Ishikawa (cell line): ENCODE measurements at regions not wholly inside any gene's neighbourhood (a gene's known extent, or its start where the extent isn't known, plus 50 kb on each side); places are given as distances from the start of the nearest gene placed in this dataset.

Source experiments
- CEBPB ChIP-seq: IDR thresholded peaks from 2 replicates; pipeline ENCODE4 v1.6.1; 2012
- CREB1 ChIP-seq: IDR thresholded peaks from 2 replicates; pipeline ENCODE4 v1.6.1; 2012; ENCODE audit warnings: low read depth
- EGR1 ChIP-seq: IDR thresholded peaks from 2 replicates; pipeline ENCODE4 v1.6.1; 2012
- EP300 ChIP-seq: IDR thresholded peaks from 2 replicates; pipeline ENCODE4 v1.6.1; 2012; ENCODE audit warnings: borderline replicate concordance
- FOXM1 ChIP-seq: IDR thresholded peaks from 2 replicates; pipeline ENCODE4 v1.6.1; 2012; ENCODE audit warnings: low read depth, borderline replicate concordance
- MAX ChIP-seq: IDR thresholded peaks from 2 replicates; pipeline ENCODE4 v1.6.1; 2012
- NFIC ChIP-seq: IDR thresholded peaks from 2 replicates; pipeline ENCODE4 v1.6.1; 2012
- RAD21 ChIP-seq: IDR thresholded peaks from 2 replicates; pipeline ENCODE4 v1.6.1; 2012; ENCODE audit warnings: low read depth
- REST ChIP-seq: IDR thresholded peaks from 2 replicates; pipeline ENCODE4 v1.6.1; 2012; ENCODE audit warnings: low read depth, mild to moderate bottlenecking
- TAF1 ChIP-seq: IDR thresholded peaks from 2 replicates; pipeline ENCODE4 v1.6.1; 2012; ENCODE audit warnings: low read depth, mild to moderate bottlenecking
- TCF12 ChIP-seq: IDR thresholded peaks from 2 replicates; pipeline ENCODE4 v1.6.1; 2012; ENCODE audit warnings: low read depth
- TEAD4 ChIP-seq: IDR thresholded peaks from 2 replicates; pipeline ENCODE4 v1.6.1; 2012
- USF1 ChIP-seq: IDR thresholded peaks from 2 replicates; pipeline ENCODE4 v1.6.1; 2012
- YY1 ChIP-seq: IDR thresholded peaks from 2 replicates; pipeline ENCODE4 v1.6.1; 2012; ENCODE audit warnings: low read depth
- ZBTB7A ChIP-seq: IDR thresholded peaks from 2 replicates; pipeline ENCODE4 v1.6.1; 2012; ENCODE audit warnings: low read depth

- TF ChIP-seq RAD21 (no peak), EGR1 (no peak), TCF12 (no peak), USF1 (no peak), TAF1 (no peak), NFIC (no peak), EP300 (no peak), TEAD4 (no peak), ZBTB7A (no peak), CREB1 (no peak), REST (no peak), MAX (no peak), CEBPB (no peak), YY1 (no peak), FOXM1 (no peak)
These were observed 640.8 kb downstream of the TUSC7 start for GRCh38 chr3:117350371-117350770.

GRCh38 chr3:117355566-117355965 lies 646.0 kb downstream of the TUSC7 start:
- no peak for TF ChIP-seq ZBTB7A
- no peak for TF ChIP-seq EGR1
- 0 out of 2 replicates have a peak, but pooled peaks have one; percentile 23 for TF ChIP-seq RAD21

- TF ChIP-seq RAD21 (no peak), REST (no peak), CEBPB (no peak), NFIC (no peak), TAF1 (no peak), TEAD4 (no peak), ZBTB7A (no peak), FOXM1 (no peak), YY1 (no peak), TCF12 (no peak), EGR1 (no peak), EP300 (no peak), USF1 (no peak), CREB1 (no peak), MAX (no peak)
These were observed 646.6 kb downstream of the TUSC7 start for GRCh38 chr3:117356091-117356705.

- no peak for TF ChIP-seq TCF12
These were observed 649.2 kb downstream of the TUSC7 start for GRCh38 chr3:117358717-117359314.

GRCh38 chr3:117366574-117366973 lies 657.0 kb downstream of the TUSC7 start:
- no peak for TF ChIP-seq MAX
- TF ChIP-seq FOXM1, result no peak
- TF ChIP-seq TEAD4, result no peak
- no peak for TF ChIP-seq EP300
- TF ChIP-seq YY1, result no peak
- no peak for TF ChIP-seq RAD21
- no peak for TF ChIP-seq USF1
- TF ChIP-seq CEBPB, result no peak
- no peak for TF ChIP-seq CREB1
- no peak for TF ChIP-seq EGR1
- no peak for TF ChIP-seq NFIC
- TF ChIP-seq REST, result no peak
- TF ChIP-seq TAF1, result no peak
- no peak for TF ChIP-seq ZBTB7A
- no peak for TF ChIP-seq TCF12
